NCI-H446 treated with DMSO at 0.1 percent for 48 hours (cell line): ENCODE measurements at regions not wholly inside any gene's neighbourhood (a gene's known extent, or its start where the extent isn't known, plus 50 kb on each side); places are given as distances from the start of the nearest gene placed in this dataset.
"Not testable (repeated sequence)": the region's sequence is repeated elsewhere in the genome, so short reads cannot be mapped to it uniquely, and the experiment has no call there.

Experiments used
- DNase-seq: peaks from one replicate; lab custom pipeline; 2025; lab: John Stamatoyannopoulos, UW

GRCh38 chr17:33696102-33696501 is 403.0 kb upstream of the ASIC2 start:
- no peak for DNase-seq

GRCh38 chr17:33697557-33697956 is 404.5 kb upstream of the ASIC2 start:
- DNase-seq: no peak

DNA sequence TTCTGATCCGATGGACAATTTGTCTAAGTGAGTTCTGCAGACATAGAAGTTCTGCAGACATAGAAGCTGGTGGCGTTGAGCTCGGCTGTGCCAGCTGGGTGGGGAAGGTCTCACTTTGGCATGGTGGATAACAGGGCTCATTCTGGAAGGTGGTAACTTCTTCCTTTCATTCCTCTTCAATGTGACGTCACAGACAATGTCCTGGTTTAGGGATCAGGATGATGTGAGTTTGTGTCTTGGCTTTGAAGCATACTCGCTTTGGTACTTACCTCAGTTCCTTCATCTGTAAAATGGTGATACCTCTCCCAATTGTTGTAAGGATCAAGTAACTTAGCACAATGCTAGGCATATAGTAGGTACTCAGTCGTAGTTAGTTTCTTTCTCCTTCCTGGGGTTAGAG is 408.8 kb upstream of the ASIC2 start:
- DNase-seq: no peak

DNA sequence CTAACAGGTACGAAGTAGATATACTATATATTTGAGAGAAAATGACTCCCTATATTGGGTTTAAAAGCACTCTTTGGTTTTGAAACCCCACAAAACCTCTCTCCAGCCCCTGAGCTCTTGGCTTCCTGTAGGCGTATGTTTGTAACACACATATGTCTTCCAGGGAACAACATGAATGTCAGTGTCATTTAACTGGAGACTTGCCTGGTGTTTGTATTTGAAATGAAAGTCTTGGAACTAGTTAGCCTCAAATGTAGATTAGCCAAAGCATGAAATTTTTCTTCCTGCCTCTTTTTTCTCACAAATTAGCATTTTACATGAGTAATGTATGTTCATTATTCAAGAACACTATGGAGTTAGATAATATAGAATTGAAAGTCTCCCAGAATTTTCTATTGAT is 411.8 kb upstream of the ASIC2 start:
- DNase-seq: no peak

- DNase-seq: no peak
These were observed 416.8 kb upstream of the ASIC2 start for GRCh38 chr17:33709881-33710280.

- no peak for DNase-seq
These were observed 419.0 kb upstream of the ASIC2 start for GRCh38 chr17:33712120-33712519.

DNA sequence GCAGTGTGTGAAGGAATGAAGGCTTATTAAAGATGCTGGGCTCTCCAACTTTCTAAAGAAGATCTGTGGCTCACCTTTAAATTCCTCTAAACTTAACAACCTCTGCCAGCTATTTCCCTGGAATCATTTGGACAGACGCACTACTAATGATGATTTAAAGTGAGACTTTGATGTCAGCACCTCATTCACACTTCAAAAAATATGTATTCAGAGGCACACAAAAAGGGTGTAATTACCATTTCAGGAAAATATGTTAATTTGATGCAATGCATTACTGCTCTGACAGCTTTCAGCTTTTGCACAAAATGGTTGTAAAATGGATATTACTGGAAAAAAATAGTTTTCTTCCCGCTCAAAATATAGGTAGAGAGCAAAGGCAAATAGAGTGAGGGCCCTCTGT is 423.9 kb upstream of the ASIC2 start:
- no peak for DNase-seq

DNA sequence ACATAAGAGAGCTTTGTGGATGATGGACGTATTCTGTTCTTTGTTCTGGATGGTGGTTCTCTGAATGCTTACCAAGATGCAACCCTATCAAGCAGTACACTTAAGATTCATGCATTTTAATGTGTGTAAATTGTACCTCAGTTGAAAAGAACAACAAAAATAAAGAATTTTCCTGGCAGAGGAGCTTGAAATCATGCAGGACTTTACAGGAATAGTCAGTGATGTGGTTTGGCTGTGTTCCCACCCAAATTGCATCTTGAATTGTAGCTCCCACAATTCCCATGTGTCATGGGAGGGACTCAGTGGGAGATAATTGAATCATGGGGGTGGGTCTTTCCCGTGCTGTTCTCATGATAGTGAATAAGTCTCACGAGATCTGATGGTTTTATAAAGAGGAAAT is 430.6 kb upstream of the ASIC2 start:
- DNase-seq: not testable (repeated sequence)

GRCh38 chr17:33725675-33726271 is 432.7 kb upstream of the ASIC2 start:
- no peak for DNase-seq

DNA sequence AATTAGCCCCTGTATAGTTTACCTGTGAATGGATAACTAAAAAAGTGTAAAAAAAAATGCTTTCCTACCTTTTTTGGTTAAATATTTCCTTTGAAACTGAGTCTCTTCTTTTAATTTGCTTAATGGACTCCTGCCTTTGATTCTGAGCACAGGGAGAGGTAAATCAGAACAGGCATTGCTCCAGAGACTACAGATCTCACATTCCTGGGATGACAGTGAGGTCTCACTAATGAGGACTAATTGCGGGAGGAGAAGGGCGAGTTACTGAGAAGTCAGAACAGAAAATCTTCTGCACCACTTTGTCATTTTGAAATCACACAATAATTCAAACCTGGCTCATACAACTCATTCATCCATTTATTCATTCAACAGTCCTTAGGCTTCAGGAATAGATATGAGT is 437.0 kb upstream of the ASIC2 start:
- no peak for DNase-seq

DNA sequence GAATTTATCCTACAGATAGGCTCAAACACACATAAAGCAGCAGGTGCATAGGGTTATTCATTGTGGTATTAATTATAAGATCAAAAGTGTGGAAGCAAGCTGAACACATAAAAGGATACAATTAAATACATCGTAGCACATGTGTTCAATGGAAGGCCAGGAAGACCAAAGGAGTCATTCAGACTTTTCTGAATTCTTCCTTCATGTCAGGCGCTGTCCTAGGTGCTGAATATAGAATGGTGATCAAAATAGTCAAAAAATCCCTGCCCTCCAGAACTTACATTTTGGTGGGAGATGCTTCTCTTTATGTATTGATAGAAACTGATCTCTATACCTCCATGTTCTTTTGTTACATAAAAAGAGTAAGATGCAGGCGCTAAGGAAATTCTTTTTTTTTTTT is 439.0 kb upstream of the ASIC2 start:
- no peak for DNase-seq

- no peak for DNase-seq
These were observed 446.6 kb upstream of the ASIC2 start for GRCh38 chr17:33739714-33740113.

DNA sequence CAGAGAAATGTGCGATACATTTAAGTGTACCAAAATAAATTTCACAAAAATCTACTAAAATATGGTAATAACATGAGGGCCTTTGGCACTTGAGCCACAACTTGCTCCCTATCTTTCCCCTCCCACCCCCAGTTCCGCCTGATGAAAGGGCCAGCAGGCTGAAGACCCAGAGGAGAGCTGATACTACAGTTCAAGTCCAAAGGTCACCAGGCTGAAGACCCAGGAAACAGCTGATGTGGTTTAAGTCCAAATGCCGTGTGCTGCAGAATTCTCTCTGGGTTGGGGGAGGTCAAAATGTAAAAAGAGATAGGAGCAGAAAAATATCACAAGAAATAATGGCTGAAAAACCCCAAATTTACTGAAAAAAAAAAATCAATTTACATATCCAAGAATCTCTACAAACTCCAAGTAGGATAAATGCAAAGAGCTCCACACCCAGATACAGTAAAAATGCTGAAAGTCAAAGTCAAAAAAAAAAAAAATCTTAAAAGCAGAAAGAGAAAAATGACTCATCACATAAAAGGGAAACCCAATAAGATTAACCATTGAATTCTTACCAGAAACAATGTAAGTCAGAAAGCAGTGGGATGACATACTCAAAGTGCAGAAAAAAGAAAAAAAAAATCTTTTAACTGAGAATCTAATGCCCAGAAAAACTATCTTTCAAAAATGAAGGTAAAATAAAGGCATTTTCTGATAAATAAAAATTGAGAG is 452.1 kb upstream of the ASIC2 start:
- no peak for DNase-seq

- no peak for DNase-seq
These were observed 456.1 kb upstream of the ASIC2 start for GRCh38 chr17:33749171-33749570.

- no peak for DNase-seq
These were observed 458.0 kb upstream of the ASIC2 start for GRCh38 chr17:33750943-33751701.

- DNase-seq: no peak
These were observed 458.6 kb upstream of the ASIC2 start for GRCh38 chr17:33751702-33752065.

DNA sequence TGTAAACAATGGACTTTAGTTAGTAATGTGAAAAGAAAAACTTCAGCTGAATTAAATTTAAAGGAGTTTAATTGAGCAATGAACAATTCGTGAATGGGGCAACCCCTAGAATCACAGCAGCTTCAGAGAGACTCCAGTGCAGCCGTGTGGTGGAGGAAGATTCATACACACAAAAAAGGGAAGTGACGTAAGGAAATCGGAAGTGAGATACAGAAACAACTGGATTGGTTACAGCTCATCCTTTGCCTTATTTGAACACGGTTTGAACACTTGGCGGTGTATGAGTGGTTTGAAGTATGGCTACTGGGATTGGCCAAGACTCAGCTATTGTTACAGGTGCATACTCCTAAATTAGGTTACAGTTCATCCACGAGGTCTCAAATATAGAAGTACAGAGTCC is 460.4 kb upstream of the ASIC2 start:
- DNase-seq: no peak

DNA sequence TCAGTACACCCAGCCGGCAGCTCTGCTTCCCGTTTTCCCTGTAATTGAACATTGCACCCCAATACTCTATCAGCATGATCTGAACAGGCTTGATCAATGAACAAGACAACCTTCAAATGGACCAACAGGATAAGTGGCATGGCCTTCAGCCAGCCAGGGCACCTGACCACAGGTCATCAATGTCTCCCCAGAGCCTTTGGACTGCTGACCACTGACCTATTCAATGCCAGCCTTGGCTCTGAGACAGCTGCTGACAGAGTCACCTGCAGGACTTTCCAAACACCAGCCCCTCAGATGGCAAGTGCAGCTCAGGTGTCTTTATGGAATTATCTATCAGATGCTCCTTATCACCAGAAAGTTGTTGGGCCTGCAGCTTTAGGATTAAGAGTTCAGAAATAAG is 462.9 kb upstream of the ASIC2 start:
- no peak for DNase-seq

- no peak for DNase-seq
These were observed 472.8 kb upstream of the ASIC2 start for GRCh38 chr17:33765871-33766270.

DNA sequence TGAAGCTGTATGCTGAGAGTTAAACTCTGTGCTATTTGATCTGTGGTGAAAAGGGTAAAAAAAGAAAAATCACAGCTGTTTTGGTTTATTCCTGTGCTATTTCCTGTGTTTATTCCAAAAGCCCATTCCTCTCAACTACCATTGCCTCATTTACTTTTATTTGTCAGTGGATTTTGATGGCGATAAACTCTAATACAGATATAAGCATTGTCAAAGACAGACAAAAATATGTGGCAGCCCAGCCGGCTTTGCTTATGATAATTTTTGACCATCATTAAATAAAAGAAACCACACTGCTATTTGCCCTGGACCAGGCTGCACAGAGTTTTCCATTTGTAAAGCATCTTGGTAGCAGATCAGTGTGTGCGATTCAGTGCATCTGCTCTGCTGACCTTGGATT is 473.6 kb upstream of the ASIC2 start:
- no peak for DNase-seq

DNA sequence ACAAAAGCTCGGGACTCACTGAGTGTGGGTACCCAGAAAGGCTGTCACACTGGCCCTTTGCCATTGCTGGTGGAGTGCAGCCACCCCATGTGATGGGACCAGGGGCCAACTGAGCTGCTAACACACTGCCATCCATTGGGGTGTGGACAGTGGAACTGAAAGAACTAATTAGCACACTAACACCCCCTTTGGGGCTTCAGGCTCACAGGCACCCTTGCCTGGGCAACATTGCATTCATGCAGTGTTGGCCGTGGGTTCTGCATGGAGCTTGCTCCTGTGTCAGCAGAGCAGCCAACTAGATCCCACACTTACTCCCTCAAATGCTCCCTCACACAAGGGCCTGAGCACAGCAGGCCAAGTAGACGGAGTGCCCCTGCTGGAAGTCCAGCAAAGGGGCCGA is 476.0 kb upstream of the ASIC2 start:
- DNase-seq: no peak

- no peak for DNase-seq
These were observed 478.8 kb upstream of the CCL2 start for GRCh38 chr17:33776304-33776703.

DNA sequence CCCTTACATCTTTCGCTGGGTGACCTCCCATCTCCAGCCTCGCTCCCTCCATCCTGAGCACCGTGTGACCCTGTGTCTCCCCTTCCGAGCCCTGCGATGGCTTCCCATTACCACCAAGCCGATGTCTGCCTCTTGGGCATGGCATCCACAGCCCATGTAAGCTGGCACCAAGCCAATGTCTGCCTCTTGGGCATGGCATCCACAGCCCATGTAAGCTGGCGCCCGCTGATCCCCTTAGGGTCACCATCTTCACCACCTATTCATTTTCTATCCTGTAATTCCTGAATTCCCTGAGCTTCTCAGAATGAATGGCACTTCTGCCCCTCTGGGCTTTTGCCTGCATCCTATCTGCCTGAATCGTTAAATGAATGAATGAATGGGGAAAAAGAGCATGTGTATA is 478.2 kb upstream of the CCL2 start:
- no peak for DNase-seq

GRCh38 chr17:33777674-33778073 is 477.4 kb upstream of the CCL2 start:
- no peak for DNase-seq
